SK-N-MC (cell line): ENCODE measurements at regions not wholly inside any gene's neighbourhood (a gene's known extent, or its start where the extent isn't known, plus 50 kb on each side); places are given as distances from the start of the nearest gene placed in this dataset.

ENCODE experiments used
- EZH2 ChIP-seq: fragments of 200-600 bp; sonication (generic); IDR thresholded peaks from one replicate; pipeline ENCODE4 v1.6.1; 2017; ENCODE audit warnings: antibody characterized with exemption
- POLR2AphosphoS5 ChIP-seq: IDR thresholded peaks from 2 replicates; pipeline ENCODE4 v1.6.1; 2012; ENCODE audit warnings: mild to moderate bottlenecking, low read depth, low read length, borderline replicate concordance

GRCh38 chr2:149924549-149925213 is 337.1 kb upstream of the MMADHC start:
- no peak for TF ChIP-seq EZH2
- no peak for TF ChIP-seq POLR2AphosphoS5
